ENCODE measurements at regions not wholly inside any gene's neighbourhood (a gene's known extent, or its start where the extent isn't known, plus 50 kb on each side); places are given as distances from the start of the nearest gene placed in this dataset.
"Not testable (repeated sequence)": the region's sequence is repeated elsewhere in the genome, so short reads cannot be mapped to it uniquely, and the experiment has no call there.

- Mint-ChIP-seq H3K27ac (no peak overlapping the region), H3K4me1 (no peaks in the 10 kb centered on the region; the same call in 2 of the 3 replicates), H3K27me3 (ENCODE audit: insufficient read depth, low read depth, poor library complexity) (peaks cover 3% of the 10 kb centered on the region), H3K4me3 (no peak overlapping the region), H3K36me3 (ENCODE audit: low read depth) (peaks cover 34% of the 10 kb centered on the region), H3K9me3 (peaks cover 40% of the 10 kb centered on the region)
- no peaks in the 10 kb centered on the region for H3K4me1 ChIP-seq (ENCODE audit: insufficient read depth)
- no peak overlapping the region for H3K4me2 ChIP-seq
- DNase-seq (ENCODE audit: low spot score): no peak
- TF ChIP-seq EZH2 (IDR thresholded peaks at IDR 0.05; ENCODE audit: low read depth, unreplicated experiment): no peak
- TF ChIP-seq EZH2phosphoT487 (IDR thresholded peaks at IDR 0.05; ENCODE audit: unreplicated experiment): no peak
- TF ChIP-seq CREB1 (CRISPR knock-in tag; IDR thresholded peaks at IDR 0.05; ENCODE audit: low read depth): no peak
- TF ChIP-seq ZNF331 (CRISPR knock-in tag; IDR thresholded peaks at IDR 0.05; ENCODE audit: low read depth): no peak
- TF ChIP-seq ZNF114 (CRISPR knock-in tag; IDR thresholded peaks at IDR 0.05): no peak
- no peak for TF ChIP-seq CTCF (conservative IDR thresholded peaks at IDR 0.05; ENCODE audit: low read depth in 2 of 2)
- TF ChIP-seq STAT1 (IDR thresholded peaks at IDR 0.05; ENCODE audit: unreplicated experiment): no peak
- no peak for TF ChIP-seq REST (IDR thresholded peaks at IDR 0.05; ENCODE audit: unreplicated experiment)
- no peak for TF ChIP-seq ZNF462 (CRISPR knock-in tag; IDR thresholded peaks at IDR 0.05)
- TF ChIP-seq JUNB (IDR thresholded peaks at IDR 0.05; ENCODE audit: unreplicated experiment): no peak
- TF ChIP-seq NANOG (IDR thresholded peaks at IDR 0.05; ENCODE audit: borderline replicate concordance): no peak
- H3K36me3 ChIP-seq (ENCODE audit: insufficient read depth): peaks cover 13% of the 10 kb centered on the region
- H3K79me2 ChIP-seq (replicated peaks; ENCODE audit: insufficient read depth): no peaks in the 10 kb centered on the region
- no peaks in the 10 kb centered on the region for H3K27me3 ChIP-seq (ENCODE audit: insufficient read depth)
- no peaks in the 10 kb centered on the region for H4K20me1 ChIP-seq (replicated peaks; ENCODE audit: insufficient read depth)
- H3K9me2 ChIP-seq (ENCODE audit: insufficient read depth): peaks cover 15% of the 10 kb centered on the region
- no peak for ATAC-seq
- H2AFZ ChIP-seq: no peak overlapping the region
- no peaks in the 10 kb centered on the region for H3F3A ChIP-seq (replicated peaks; ENCODE audit: low read depth)
- H3K27ac ChIP-seq (ENCODE audit: low read depth): no peak overlapping the region
- H3K4me3 ChIP-seq: no peak overlapping the region
Measured at GRCh38 chr6:16040628-16040974, 88.3 kb upstream of the MYLIP start.

- H3K4me2 ChIP-seq; DNase-seq (ENCODE audit: low spot score); H3K27ac Mint-ChIP-seq; H3K27ac ChIP-seq (ENCODE audit: low read depth); ATAC-seq; H3K4me3 ChIP-seq; H3K27me3 Mint-ChIP-seq (ENCODE audit: insufficient read depth, low read depth, poor library complexity); H3K4me1 Mint-ChIP-seq; H4K20me1 ChIP-seq (replicated peaks; ENCODE audit: insufficient read depth); H3K79me2 ChIP-seq (replicated peaks; ENCODE audit: insufficient read depth); H3K4me1 ChIP-seq (ENCODE audit: insufficient read depth); H3K27me3 ChIP-seq (ENCODE audit: insufficient read depth); H2AFZ ChIP-seq; H3K4me3 Mint-ChIP-seq; H3F3A ChIP-seq (replicated peaks; ENCODE audit: low read depth): not testable (repeated sequence)
- H3K36me3 ChIP-seq (ENCODE audit: insufficient read depth): peaks cover 13% of the 10 kb centered on the region
- Mint-ChIP-seq H3K36me3 (ENCODE audit: low read depth) (peaks cover 34% of the 10 kb centered on the region), H3K9me3 (peaks cover 40% of the 10 kb centered on the region)
- H3K9me2 ChIP-seq (ENCODE audit: insufficient read depth): peaks cover 15% of the 10 kb centered on the region
Measured at GRCh38 chr6:16039892-16040627, 88.8 kb upstream of the MYLIP start.
